ENCODE measurements at regions not wholly inside any gene's neighbourhood (a gene's known extent, or its start where the extent isn't known, plus 50 kb on each side); places are given as distances from the start of the nearest gene placed in this dataset.

GRCh38 chr4:3676196-3676595 lies 90.0 kb upstream of the ADRA2C start:
- Histone ChIP-seq H3K4me2 (ENCODE audit: low read depth, low read length) (no peak overlapping the region), H3K4me3 (replicated peaks in 1 of 3; ENCODE audit: insufficient read depth in 1 of 3, low read depth in 2 of 3, low read length in 3 of 3) (no peak overlapping the region), H3K27me3 (ENCODE audit: control insufficient read depth in 1 of 2, insufficient read depth in 2 of 2, low read length in 2 of 2) (peaks cover 6 to 43% of the 10 kb centered on the region in 2 experiments; a peak in 4 of 5 replicates), H3K9me3 (ENCODE audit: low read length) (peaks cover 9% of the 10 kb centered on the region; the same call in 1 of the 2 replicates), H3K36me3 (replicated peaks in 1 of 2; ENCODE audit: control insufficient read depth in 1 of 2, insufficient read depth in 2 of 2, low read length in 2 of 2) (no peaks in the 10 kb centered on the region), H3K79me2 (ENCODE audit: insufficient read depth, low read length) (no peaks in the 10 kb centered on the region), H3K27ac (ENCODE audit: extremely low read length, insufficient read depth, low read length) (no peak overlapping the region), H4K20me1 (ENCODE audit: insufficient read depth, low read length) (no peaks in the 10 kb centered on the region), H3K9ac (ENCODE audit: insufficient read depth, low read depth, low read length) (no peak overlapping the region), H3K4me1 (ENCODE audit: insufficient read depth, low read length) (peaks cover 16% of the 10 kb centered on the region), H2AFZ (ENCODE audit: low read length) (no peak overlapping the region)
- ATAC-seq (no peak), DNase-seq (ENCODE audit: low spot score) (no peak), FAIRE-seq (no peak)
- intact Hi-C loops (cut with micrococcal nuclease; ENCODE audit: unreplicated experiment): no loop called here
- 39% methylated on average over 3 of the region's 7 CpGs for whole genome bisulfite sequencing (ENCODE audit: low lambda C conversion rate)
- TF ChIP-seq RARA (CRISPR knock-in tag; IDR thresholded peaks at IDR 0.05) (no peak), SNAI1 (CRISPR knock-in tag; IDR thresholded peaks at IDR 0.05; ENCODE audit: borderline replicate concordance) (no peak), FLYWCH1 (CRISPR knock-in tag; IDR thresholded peaks at IDR 0.05) (no peak), ZBTB7B (CRISPR knock-in tag; IDR thresholded peaks at IDR 0.05) (no peak), ZNF232 (CRISPR knock-in tag; IDR thresholded peaks at IDR 0.05; ENCODE audit: borderline replicate concordance) (no peak), SMARCE1 (IDR thresholded peaks at IDR 0.05; ENCODE audit: borderline replicate concordance) (no peak), ZNF281 (CRISPR knock-in tag; IDR thresholded peaks at IDR 0.05; ENCODE audit: borderline replicate concordance) (no peak), KDM5A (IDR thresholded peaks at IDR 0.05; ENCODE audit: borderline replicate concordance, low read length) (no peak), ZNF235 (CRISPR knock-in tag; IDR thresholded peaks at IDR 0.05; ENCODE audit: borderline replicate concordance) (no peak), TCF7L2 (IDR thresholded peaks at IDR 0.05; ENCODE audit: low read depth, low read length) (no peak), BRCA1 (CRISPR knock-in tag; IDR thresholded peaks at IDR 0.05) (no peak), ESRRA (CRISPR knock-in tag; IDR thresholded peaks at IDR 0.05; ENCODE audit: low read depth) (no peak), ZNF576 (CRISPR knock-in tag; IDR thresholded peaks at IDR 0.05) (no peak), AFF4 (CRISPR knock-in tag; IDR thresholded peaks at IDR 0.05) (no peak), IRF2 (CRISPR knock-in tag; IDR thresholded peaks at IDR 0.05) (no peak)
- ChIA-PET CTCF (ENCODE audit: low intra/inter-chr PET ratio, low total read pairs) (no interaction called here), POLR2A (no interaction called here)
- in situ Hi-C loops (cut with HindIII; ENCODE audit: extremely low pct_ligation_motif_present, low pct_unique_long_range_greater_than_20kb): no loop called here
- BruUV-seq (replicated peaks): no TSS peak
